HG03060 (cell line): ENCODE measurements at regions not wholly inside any gene's neighbourhood (a gene's known extent, or its start where the extent isn't known, plus 50 kb on each side); places are given as distances from the start of the nearest gene placed in this dataset.
A peak's percentile ranks its signal among the peaks of the same experiment; 100 is the strongest.

Experiments used
- ATAC-seq: cut with Tn5 transposase; IDR thresholded peaks from one replicate; pipeline ENCODE4 v1.9.1; 2021; ENCODE audit warnings: low read depth, moderate number of reproducible peaks; ENCODE audit not compliant: unreplicated experiment

GRCh38 chr7:34269084-34269483 lies 363.7 kb downstream of the BMPER start:
- ATAC-seq: no peak

- ATAC-seq: no peak
These were observed 370.3 kb downstream of the BMPER start for GRCh38 chr7:34275624-34276023.

- no peak for ATAC-seq
These were observed 371.9 kb downstream of the BMPER start for GRCh38 chr7:34277016-34277802.

- no peak for ATAC-seq
These were observed 372.5 kb downstream of the BMPER start for GRCh38 chr7:34277803-34278199.

GRCh38 chr7:34281260-34281659 lies 375.9 kb downstream of the BMPER start:
- no peak for ATAC-seq

GRCh38 chr7:34282271-34282670 lies 375.7 kb upstream of the NPSR1 start:
- no peak for ATAC-seq

GRCh38 chr7:34296663-34297062 lies 361.4 kb upstream of the NPSR1 start:
- ATAC-seq: no peak

- ATAC-seq: no peak
These were observed 359.5 kb upstream of the NPSR1 start for GRCh38 chr7:34298492-34299013.

- no peak for ATAC-seq
These were observed 359.0 kb upstream of the NPSR1 start for GRCh38 chr7:34299066-34299465.

- ATAC-seq: no peak
These were observed 350.5 kb upstream of the NPSR1 start for GRCh38 chr7:34307540-34307939.

GRCh38 chr7:34308595-34308994 lies 349.4 kb upstream of the NPSR1 start:
- no peak for ATAC-seq

GRCh38 chr7:34309116-34309515 lies 348.9 kb upstream of the NPSR1 start:
- no peak for ATAC-seq

- ATAC-seq: no peak
These were observed 348.4 kb upstream of the NPSR1 start for GRCh38 chr7:34309584-34309983.

GRCh38 chr7:34311591-34311990 lies 346.4 kb upstream of the NPSR1 start:
- ATAC-seq: no peak

- ATAC-seq: no peak
These were observed 345.4 kb upstream of the NPSR1 start for GRCh38 chr7:34312624-34313023.

GRCh38 chr7:34313289-34313688 lies 344.7 kb upstream of the NPSR1 start:
- no peak for ATAC-seq

GRCh38 chr7:34315032-34315431 lies 343.0 kb upstream of the NPSR1 start:
- no peak for ATAC-seq

GRCh38 chr7:34317039-34317438 lies 341.0 kb upstream of the NPSR1 start:
- ATAC-seq: no peak

GRCh38 chr7:34320412-34320811 lies 337.6 kb upstream of the NPSR1 start:
- ATAC-seq: no peak

GRCh38 chr7:34320926-34321661 lies 336.9 kb upstream of the NPSR1 start:
- ATAC-seq: peak; percentile 76

GRCh38 chr7:34322841-34323240 lies 335.2 kb upstream of the NPSR1 start:
- ATAC-seq: no peak

- no peak for ATAC-seq
These were observed 330.3 kb upstream of the NPSR1 start for GRCh38 chr7:34327681-34328080.
